GM21447 (cell line): ENCODE measurements at regions not wholly inside any gene's neighbourhood (a gene's known extent, or its start where the extent isn't known, plus 50 kb on each side); places are given as distances from the start of the nearest gene placed in this dataset.
"Not testable (repeated sequence)": the region's sequence is repeated elsewhere in the genome, so short reads cannot be mapped to it uniquely, and the experiment has no call there.

ENCODE experiments used
- ATAC-seq: cut with Tn5 transposase; IDR thresholded peaks from one replicate; pipeline ENCODE4 v1.9.1; 2021; ENCODE audit not compliant: unreplicated experiment

- no peak for ATAC-seq
These were observed 163.3 kb upstream of the GSE1 start for GRCh38 chr16:85449885-85450245.

GRCh38 chr16:85451142-85451541 lies 162.0 kb upstream of the GSE1 start:
- not testable (repeated sequence) for ATAC-seq

- ATAC-seq = no peak
These were observed 161.3 kb upstream of the GSE1 start for GRCh38 chr16:85451641-85452363.

DNA sequence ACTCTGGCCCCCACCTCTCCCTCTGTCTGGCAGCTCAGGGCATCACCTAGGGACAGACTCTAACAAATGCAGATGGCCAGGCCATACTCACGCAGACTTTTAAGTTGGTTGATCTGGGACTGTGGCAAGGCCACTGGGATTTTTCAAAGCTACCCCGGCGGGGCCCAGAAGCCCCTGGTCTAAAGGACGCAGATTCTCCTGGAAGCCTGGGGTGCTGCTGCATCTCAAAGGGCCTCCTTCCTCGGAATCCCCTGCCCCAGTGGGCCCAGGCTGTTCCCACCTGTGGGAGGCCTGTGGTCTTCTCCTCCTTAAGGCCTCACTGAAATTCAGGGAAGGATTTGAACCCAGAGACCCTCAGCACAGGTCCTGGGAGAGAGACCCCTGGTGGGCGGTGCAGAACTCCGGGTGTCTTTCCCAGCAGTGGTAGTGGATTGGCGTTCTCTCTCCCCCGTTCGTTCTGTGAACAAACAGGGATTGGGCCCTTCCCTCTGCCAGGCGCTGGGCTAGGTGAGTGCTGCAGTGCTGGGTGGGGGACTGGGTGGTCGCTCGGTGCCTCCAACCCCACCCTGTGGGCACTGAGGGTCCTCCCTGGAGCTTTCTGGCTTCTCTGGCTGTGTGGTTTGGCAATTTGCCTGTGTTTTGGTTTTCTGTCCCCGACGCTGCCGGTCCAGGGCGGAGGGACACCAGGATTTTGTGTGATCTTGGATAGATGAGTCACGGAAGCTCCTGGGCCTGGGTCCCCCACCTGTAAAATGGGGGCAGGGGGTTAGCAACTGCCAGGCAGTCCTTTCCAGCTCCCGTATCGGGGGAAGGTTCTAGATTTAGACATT lies 160.5 kb upstream of the GSE1 start:
- ATAC-seq = no peak

- no peak for ATAC-seq
These were observed 159.9 kb upstream of the GSE1 start for GRCh38 chr16:85453194-85453678.

DNA sequence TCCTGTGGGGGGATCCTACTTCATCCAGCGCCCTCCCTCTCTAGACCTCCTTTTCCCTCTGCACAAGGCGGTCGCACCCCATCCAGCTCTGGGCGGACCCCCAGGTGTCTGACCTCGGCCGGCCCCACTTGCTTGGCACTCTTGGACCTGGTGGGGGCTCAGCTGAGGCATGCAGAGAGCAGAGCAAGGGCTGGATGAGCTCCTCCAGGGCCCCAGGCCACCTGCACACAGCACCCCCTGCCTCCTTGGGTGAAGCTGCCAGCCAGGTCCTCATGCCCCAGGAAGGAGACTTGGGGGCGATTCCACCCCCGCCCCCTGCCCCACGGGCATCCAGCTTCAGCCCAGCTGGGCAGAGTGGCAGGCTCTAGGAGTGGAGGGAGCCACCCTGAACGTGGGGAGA lies 159.4 kb upstream of the GSE1 start:
- ATAC-seq = no peak

- no peak for ATAC-seq
These were observed 158.8 kb upstream of the GSE1 start for GRCh38 chr16:85454171-85454872.

DNA sequence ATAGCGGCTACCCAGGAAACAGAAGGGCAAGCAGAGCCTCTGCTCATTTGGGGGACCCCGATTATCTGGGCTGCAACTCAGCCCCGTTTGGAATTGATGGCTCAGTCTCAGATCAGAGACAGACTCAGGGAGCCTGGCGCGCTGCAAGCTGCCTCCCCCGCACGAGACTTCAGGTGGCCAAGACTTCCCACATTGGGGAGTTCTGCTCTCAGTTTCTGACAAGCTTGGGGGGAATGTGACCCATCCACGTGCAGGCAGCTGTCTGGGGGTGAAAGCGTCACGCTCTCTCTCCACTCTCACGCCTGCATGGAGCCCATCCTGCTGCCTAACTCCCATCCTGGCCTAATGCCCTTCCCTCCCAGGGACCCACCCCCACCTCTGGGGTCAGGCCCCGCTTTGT lies 157.6 kb upstream of the GSE1 start:
- no peak for ATAC-seq

DNA sequence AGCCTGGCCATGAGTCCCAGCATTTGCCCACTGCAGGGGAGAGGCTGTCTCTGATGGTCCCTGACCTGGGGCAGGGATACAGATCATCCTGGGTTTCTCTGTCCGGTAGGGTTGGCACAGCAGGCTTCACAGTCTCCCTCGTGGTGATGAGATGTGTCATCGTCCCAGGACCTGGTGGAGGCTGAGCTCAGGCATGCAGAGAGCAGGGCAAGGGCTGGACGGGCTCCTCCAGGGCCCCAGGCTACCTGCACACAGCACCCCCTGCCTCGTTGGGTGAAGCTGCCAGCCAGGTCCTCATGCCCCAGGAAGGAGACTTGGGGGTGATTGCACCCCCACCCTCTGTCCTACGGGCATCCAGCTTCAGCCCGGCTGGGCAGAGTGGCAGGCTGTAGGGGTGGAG lies 155.8 kb upstream of the GSE1 start:
- ATAC-seq = no peak

GRCh38 chr16:85458968-85459367 lies 154.2 kb upstream of the GSE1 start:
- ATAC-seq = no peak

DNA sequence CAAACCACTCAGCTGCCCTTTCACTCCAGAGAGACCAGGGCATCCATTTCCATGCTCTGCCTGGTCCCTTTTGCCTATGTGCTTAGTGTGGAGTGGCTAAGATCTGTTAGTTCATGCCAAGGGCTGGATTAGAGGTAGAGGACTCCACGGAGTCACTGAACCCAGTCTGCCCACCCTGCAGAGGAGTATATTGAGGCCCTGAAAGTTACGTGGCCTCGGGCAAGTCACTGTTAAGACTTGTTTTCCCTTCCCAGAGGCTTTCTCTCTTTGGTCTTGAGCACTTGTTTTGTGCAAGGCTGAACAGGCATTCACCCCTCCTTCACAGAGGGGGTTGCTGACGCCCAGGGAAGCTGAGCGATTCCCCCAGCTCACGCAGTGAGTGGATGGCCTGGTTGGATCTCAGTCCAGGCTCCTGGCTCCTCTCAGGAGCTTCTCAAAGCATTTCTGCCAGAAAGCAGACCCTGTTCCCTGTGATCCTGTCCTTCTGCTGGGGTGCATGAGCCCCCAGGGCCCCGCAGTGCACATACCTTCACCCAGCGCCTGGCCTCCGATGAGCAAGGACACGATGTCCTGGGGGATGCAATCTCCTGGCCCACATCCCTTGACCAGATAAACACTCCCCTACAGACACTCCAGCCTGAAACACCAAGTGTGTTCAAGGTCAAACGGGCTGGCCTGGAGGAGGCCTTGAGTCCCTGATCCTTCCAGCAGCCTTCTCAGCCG lies 153.4 kb upstream of the GSE1 start:
- no peak for ATAC-seq

DNA sequence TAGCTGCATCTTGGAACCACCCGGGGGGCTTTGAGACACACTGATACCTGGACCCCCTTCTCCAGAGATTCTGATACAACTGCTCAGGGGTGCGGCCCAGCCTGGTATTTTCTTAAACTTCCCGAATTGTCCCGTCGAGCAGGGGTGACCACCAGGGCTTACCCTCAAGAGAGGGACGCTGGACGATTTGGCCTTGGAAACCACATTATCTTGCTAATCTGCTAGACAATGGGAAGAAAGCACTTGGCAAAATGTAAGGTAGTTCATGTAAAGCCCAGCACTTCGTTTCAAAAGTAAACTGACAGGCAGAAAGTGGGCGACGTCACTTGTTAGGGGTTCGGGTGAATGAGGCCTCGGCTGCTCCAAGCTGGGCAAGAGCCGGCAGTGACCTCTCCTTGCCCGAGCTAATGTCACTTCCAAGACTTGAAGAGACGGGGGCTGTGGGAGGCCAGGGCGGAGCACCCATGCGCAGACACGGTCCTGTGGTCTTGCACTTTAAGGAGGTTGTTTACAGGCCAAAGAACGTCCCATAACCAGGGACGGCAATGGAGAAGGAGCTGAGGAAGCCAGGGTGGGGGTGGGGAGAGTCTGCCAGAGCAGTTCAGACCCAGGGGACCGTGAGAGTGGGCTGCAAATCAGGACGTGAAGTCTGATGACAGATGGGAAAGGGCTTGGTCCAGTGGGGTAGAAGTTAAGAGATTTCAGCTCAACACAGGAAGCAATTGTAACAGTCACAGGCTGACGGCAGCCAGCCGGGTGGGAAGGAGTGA lies 152.7 kb upstream of the GSE1 start:
- ATAC-seq = no peak

DNA sequence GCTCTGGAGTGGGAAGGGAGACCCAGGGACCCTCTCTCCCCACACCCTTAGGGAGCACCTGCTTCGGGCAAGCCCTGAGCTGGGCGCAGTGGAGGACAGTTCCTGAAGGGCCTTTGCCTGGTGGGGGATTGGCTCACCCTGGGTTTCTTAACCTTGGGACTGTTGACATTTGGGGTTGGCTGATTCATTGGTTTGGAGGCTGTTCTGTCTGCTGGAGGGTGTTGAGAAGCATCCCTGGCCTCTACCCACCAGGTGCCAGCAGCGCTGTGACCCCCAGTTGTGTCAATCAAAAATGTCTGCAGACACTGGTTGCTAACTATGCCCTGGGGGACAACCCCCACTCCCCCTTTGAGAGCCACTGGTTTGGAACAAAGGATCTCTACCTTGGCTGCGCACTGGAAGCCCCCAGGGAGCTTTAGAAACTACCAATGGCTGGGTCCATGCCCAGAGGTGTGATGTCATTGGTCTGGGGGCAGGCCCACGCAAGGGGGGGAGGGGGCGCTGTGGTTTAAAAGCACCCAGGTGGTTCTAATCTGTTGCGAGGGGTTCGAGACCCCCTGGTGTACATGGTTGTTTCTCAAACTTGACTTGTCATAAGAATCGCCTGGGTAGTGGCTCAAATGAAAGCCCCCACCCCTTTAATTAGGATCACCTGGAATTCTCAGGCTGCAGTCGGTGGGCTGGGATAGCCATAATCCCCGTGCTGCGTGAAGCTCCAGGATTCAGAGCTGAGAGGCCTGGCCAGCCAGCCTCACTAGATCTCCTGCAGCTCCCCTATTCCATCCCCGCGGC lies 151.9 kb upstream of the GSE1 start:
- no peak for ATAC-seq

- ATAC-seq = no peak
These were observed 151.1 kb upstream of the GSE1 start for GRCh38 chr16:85461814-85462713.

DNA sequence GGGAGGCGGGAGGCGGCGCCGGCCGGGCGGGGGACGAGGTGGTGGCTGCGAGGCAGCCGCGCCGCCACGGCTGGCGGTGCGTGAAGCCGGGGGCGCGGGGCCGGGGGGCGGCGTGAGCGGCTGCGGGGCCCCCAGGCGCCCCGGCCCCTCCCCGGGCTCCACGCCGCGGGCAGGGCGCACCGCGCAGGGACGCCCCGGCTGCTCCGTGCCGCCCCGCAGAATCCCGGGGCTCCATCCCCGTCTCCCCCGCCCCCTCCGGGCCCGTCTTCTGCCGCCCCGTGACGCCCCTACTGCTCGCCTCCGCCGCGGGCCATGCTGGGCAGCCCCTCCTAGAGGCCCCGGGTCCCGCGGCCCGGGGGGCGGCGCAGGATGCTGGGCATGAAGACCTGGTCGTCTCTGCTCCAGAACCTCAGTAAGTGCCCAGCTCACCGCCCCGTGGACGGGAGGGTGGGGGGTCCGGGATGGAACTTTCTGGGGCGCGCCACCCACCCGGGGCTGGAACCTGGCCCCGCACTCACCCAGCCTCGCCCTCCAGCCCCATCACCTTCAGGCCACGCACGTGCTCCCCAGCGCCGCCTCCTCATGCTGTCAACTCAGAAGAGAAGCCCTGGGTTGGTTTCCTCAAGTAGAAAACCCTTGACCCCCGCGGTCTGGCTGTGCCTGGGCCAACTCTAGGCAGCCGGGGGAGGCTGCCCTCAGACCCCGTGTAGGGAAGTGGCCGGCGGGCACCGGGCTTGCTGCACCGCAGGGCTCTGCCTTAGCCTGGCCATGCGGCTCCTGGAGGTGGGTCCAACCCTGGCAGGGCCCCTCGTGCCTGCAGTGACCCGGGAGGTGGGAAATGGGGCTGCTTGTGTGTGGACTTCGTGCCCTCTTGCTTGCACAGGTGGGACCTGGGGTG lies 150.2 kb upstream of the GSE1 start:
- ATAC-seq = no peak

DNA sequence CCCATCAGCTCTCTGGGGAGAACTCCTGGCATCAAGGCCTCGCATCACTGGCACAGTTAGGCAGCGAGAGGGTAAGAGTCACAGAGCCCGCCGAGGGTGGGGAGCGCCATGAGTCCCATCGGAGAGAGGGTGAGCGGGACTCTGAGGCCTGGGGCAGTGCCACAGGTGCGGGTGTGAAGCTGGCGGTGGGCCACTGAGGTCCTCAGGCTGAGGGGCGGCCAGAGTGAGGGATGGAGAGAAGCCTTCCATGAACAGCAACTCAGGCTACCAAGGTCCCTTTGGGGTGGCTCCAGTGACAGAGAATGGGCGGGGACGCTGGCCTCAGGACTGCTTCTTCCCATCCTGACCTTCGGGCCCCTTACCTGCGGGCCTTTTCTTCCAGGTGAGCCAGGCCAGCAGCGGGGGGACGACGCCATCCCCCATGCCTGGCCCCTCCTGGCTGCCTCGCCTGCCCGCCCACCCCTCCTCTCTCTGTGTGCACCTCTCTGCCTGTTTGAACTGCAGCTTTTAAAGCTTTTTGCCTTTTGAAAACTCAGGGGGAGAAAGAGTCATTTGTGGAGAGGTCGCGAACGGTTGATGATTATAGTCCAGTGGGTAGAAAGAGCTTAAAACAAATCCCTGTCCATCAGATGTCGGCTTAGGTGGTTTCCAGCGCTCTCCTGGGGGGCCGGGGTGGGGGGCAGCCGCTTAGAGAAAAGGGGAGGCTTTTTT lies 149.3 kb upstream of the GSE1 start:
- ATAC-seq = no peak
